ENCODE measurements at regions not wholly inside any gene's neighbourhood (a gene's known extent, or its start where the extent isn't known, plus 50 kb on each side); places are given as distances from the start of the nearest gene placed in this dataset.

GRCh38 chr11:128103278-128103873, 484.0 kb downstream of the ETS1 start (continued):
- TF ChIP-seq SMAD5 (IDR thresholded peaks at IDR 0.05; ENCODE audit: low read depth) = no peak
- TF ChIP-seq CUX1 (IDR thresholded peaks at IDR 0.05; ENCODE audit: insufficient replicate concordance, low read depth, low read length) = no peak
- no peak for TF ChIP-seq RELB (IDR thresholded peaks at IDR 0.05; ENCODE audit: low read depth)

GRCh38 chr11:128098781-128099180, 488.6 kb downstream of the ETS1 start:
- WGBS (ENCODE audit: insufficient coverage, insufficient replicate concordance, low lambda C conversion rate, missing lambda C conversion rate) = 63% methylated on average over 1 of the region's 1 CpG
- DNase-seq (ENCODE audit: low read depth, low spot score) = no peak
- Histone ChIP-seq H2AFZ (ENCODE audit: control insufficient read depth, low read depth, low read length) (no peak overlapping the region), H3K4me2 (ENCODE audit: control insufficient read depth, insufficient read depth) (no peak overlapping the region), H3K9ac (ENCODE audit: control insufficient read depth, insufficient read depth, low read length) (no peak overlapping the region), H3K36me3 (ENCODE audit: control insufficient read depth in 2 of 2, insufficient read depth in 2 of 2, low read length in 1 of 2) (no peaks in the 10 kb centered on the region), H3K27ac (ENCODE audit: control insufficient read depth, insufficient read depth) (no peak overlapping the region), H3K79me2 (ENCODE audit: control insufficient read depth, insufficient read depth, low read length) (no peaks in the 10 kb centered on the region), H4K20me1 (ENCODE audit: control insufficient read depth, insufficient read depth) (no peaks in the 10 kb centered on the region), H3K27me3 (replicated peaks in 1 of 2; ENCODE audit: control insufficient read depth in 2 of 2, insufficient read depth in 2 of 2, low read length in 1 of 2) (no peaks in the 10 kb centered on the region), H3K4me1 (ENCODE audit: control insufficient read depth, insufficient read depth, low read length) (no peaks in the 10 kb centered on the region), H3K9me3 (replicated peaks; ENCODE audit: control insufficient read depth, insufficient read depth, low read length) (no peaks in the 10 kb centered on the region), H3K4me3 (no peak overlapping the region)
- FAIRE-seq = no peak
- no peak for ATAC-seq
- CTCF ChIA-PET = no interaction called here
- in situ Hi-C loops (cut with MboI) = no loop called here
- intact Hi-C loops (cut with micrococcal nuclease; ENCODE audit: unreplicated experiment) = no loop called here
- POLR2A ChIA-PET = no interaction called here
- SMC1A ChIA-PET (ENCODE audit: uncharacterized antibody, unreplicated experiment) = no interaction called here
- RAD21 ChIA-PET (ENCODE audit: unreplicated experiment) = no interaction called here
- no TSS peak for BruUV-seq (replicated peaks)
- TF ChIP-seq HDAC2 (IDR thresholded peaks at IDR 0.05) (no peak), STAT1 (conservative IDR thresholded peaks at IDR 0.05) (no peak), MLLT1 (IDR thresholded peaks at IDR 0.05) (no peak), CUX1 (IDR thresholded peaks at IDR 0.05; ENCODE audit: insufficient replicate concordance, low read depth, low read length) (no peak)

Measured in GM12878 (cell line).